MM.1S (cell line): ENCODE measurements at regions not wholly inside any gene's neighbourhood (a gene's known extent, or its start where the extent isn't known, plus 50 kb on each side); places are given as distances from the start of the nearest gene placed in this dataset.

Experiments used
- CTCF ChIP-seq: fragments of 300-600 bp; sonication (generic); IDR thresholded peaks from 2 replicates; pipeline ENCODE4 v1.5.1; 2016; ENCODE audit warnings: antibody characterized with exemption, low read length, mixed read lengths
- EZH2 ChIP-seq: fragments of 300-600 bp; sonication (generic); optimal IDR thresholded peaks from 2 replicates; pipeline ENCODE3; 2017; ENCODE audit warnings: low read depth, mild to moderate bottlenecking, antibody characterized with exemption, low read length, mixed read lengths

- TF ChIP-seq CTCF (no peak), EZH2 (no peak)
Measured at GRCh38 chr3:162117961-162118360, 621.4 kb downstream of the OTOL1 start.
